Activated naive CD8-positive, alpha-beta T cell treated with anti-CD3 and anti-CD28 coated beads, Interleukin-2, amount 10 ng/mL, durations not matched to agents 7 days and 5 days (primary cell): ENCODE measurements at regions not wholly inside any gene's neighbourhood (a gene's known extent, or its start where the extent isn't known, plus 50 kb on each side); places are given as distances from the start of the nearest gene placed in this dataset.

Experiments used
- ATAC-seq: fragments of 150-1000 bp; cut with Tn5 transposase; one replicate; pipeline ENCODE4 v1.10.0; 2021; ENCODE audit warnings: low read depth, moderate library complexity
- POLR2A ChIA-PET: fragments of 350-600 bp; sonication (Branson Sonifier 250); formaldehyde crosslinking; loops from one replicate; lab custom pipeline; 2021; ENCODE audit warnings: antibody characterized with exemption; lab: Charles Lee
- DNase-seq: peaks from one replicate; pipeline ENCODE4 v3.0.0; 2021
- H3K27ac Mint-ChIP-seq: one replicate; pipeline ENCODE4 v1.8.0; 2022; ENCODE audit warnings: mild to moderate bottlenecking, mixed read lengths
- H3K27me3 Mint-ChIP-seq: one replicate; pipeline ENCODE4 v1.8.0; 2022; ENCODE audit warnings: mild to moderate bottlenecking, moderate library complexity, mixed read lengths
- H3K36me3 Mint-ChIP-seq: one replicate; pipeline ENCODE4 v1.8.0; 2021; ENCODE audit warnings: mild to moderate bottlenecking, mixed read lengths
- H3K4me1 Mint-ChIP-seq: one replicate; pipeline ENCODE4 v1.8.0; 2021; ENCODE audit warnings: mixed read lengths
- H3K4me3 Mint-ChIP-seq: one replicate; pipeline ENCODE4 v1.8.0; 2022; ENCODE audit warnings: mild to moderate bottlenecking, moderate library complexity, mixed read lengths
- H3K9me3 Mint-ChIP-seq: one replicate; pipeline ENCODE4 v1.8.0; 2021; ENCODE audit warnings: mixed read lengths

DNA sequence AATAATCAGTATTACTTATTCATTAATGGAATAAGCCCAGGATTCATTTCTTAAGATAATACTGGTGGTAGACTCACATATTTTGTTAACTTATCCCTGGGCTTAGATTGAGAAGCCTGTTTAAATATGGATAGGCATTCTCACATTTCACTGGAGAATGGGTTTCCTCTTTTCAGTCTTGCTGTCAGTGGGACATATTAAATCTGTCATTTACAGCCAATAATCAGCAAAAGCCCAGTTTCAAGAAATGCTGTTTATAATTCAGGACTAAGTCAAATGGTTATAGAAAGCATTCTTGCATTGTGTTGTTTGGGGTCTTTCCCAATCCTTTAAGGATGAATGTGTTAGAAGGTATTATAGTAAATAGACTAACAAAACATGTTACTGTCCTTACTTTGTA, 143.7 kb upstream of the NAALADL2 start:
- no peaks in the 10 kb centered on the region for H3K27me3 Mint-ChIP-seq
- no peaks in the 10 kb centered on the region for H3K4me1 Mint-ChIP-seq
- no peak for ATAC-seq
- DNase-seq, result no peak
- H3K36me3 Mint-ChIP-seq, result no peaks in the 10 kb centered on the region
- H3K9me3 Mint-ChIP-seq, result peaks cover 2% of the 10 kb centered on the region
- POLR2A ChIA-PET, result no interaction called here
- H3K27ac Mint-ChIP-seq, result no peak overlapping the region
- H3K4me3 Mint-ChIP-seq, result no peak overlapping the region

DNA sequence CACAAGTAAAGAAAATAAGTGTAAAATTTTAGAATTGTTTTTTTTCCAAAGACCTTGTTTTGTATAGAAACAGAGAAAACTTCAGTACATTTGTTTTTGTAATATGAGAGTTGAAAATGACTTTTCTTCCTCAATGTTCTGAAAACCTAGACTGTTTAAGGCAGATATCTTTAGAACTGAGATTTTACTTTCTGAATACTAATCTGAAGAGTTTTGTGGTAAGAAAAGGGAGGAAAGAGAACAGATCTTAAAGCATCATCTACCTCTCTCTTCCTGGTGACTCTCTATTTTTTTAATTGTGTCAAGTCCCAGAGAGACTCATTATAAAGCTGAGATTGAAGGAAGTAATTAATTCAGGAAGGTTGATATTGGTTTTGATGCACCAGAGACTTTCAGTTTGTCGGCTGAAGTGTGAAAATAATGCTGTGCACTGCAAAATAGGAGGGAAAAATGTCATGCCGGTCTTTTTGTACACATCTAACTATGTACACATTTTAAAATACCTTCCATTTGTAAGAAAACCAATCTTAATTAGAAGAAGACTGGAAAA, 142.1 kb upstream of the NAALADL2 start:
- no peak for ATAC-seq
- Mint-ChIP-seq H3K4me1 (no peaks in the 10 kb centered on the region), H3K27me3 (no peaks in the 10 kb centered on the region), H3K4me3 (no peak overlapping the region), H3K36me3 (no peaks in the 10 kb centered on the region), H3K9me3 (peaks cover 2% of the 10 kb centered on the region), H3K27ac (no peak overlapping the region)
- no peak for DNase-seq
- POLR2A ChIA-PET, result no interaction called here

DNA sequence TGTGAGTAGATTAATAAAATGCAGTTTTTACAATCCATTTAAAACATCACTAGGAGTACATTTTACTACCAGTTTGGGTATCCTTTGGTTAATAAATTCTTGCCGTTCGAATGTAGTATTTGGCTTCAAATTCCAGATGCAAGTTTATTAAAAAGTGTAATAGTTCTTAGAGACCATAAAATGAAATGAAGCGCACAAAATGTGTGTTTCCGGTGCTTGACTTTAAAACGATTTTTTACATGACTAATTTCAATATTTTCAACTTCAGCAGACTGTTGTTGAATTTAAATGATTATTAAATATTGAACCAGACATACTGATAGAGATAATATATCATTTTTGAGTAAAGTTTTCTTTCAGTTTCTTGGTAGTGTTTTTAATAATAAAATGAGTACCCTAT, 138.4 kb upstream of the NAALADL2 start:
- ATAC-seq, result no peak
- POLR2A ChIA-PET, result no interaction called here
- H3K9me3 Mint-ChIP-seq, result no peaks in the 10 kb centered on the region
- H3K36me3 Mint-ChIP-seq, result no peaks in the 10 kb centered on the region
- H3K27me3 Mint-ChIP-seq, result no peaks in the 10 kb centered on the region
- no peaks in the 10 kb centered on the region for H3K4me1 Mint-ChIP-seq
- H3K4me3 Mint-ChIP-seq, result no peak overlapping the region
- DNase-seq, result no peak
- H3K27ac Mint-ChIP-seq, result no peak overlapping the region

DNA sequence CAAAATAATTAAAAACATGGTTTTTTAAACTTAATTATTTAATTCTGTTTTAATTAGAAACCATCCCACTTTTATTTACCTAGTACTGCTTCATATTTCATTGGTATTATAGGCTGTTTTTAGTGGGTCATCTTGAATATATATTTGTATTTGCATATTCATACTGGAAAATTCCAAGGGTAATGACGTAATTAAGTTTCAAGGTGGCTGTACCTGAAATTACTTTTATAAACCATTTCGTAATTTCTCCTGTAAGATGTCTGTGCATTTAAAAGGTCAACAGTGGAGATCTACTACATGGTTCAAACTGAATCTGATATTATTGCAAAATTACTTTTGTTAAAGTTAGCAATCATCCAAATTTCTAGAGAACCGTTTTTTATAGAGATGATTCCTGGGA, 133.8 kb upstream of the NAALADL2 start:
- H3K27me3 Mint-ChIP-seq, result no peaks in the 10 kb centered on the region

DNA sequence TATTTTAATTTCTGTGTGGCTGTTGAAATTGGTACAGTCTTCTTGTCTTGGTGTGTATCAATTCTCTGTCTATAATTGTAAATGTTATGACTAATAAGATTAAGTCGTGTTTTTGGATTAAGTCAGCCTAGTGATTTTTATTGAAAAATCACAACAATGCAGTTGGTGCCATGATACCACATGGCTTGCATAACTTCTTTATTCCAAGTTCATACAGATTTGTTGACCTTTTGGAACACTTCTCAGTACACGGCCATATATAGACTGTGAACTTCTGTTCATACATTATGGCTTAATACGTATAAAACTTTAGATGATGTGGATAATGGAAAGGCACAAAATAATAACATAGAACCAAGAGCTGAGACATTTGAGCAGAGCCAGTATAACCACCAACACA, 121.2 kb upstream of the NAALADL2 start:
- ATAC-seq (no peak), DNase-seq (no peak)
- Mint-ChIP-seq H3K27me3 (no peaks in the 10 kb centered on the region), H3K4me1 (no peaks in the 10 kb centered on the region), H3K36me3 (no peaks in the 10 kb centered on the region), H3K4me3 (no peak overlapping the region), H3K9me3 (no peaks in the 10 kb centered on the region), H3K27ac (no peak overlapping the region)
- POLR2A ChIA-PET, result no interaction called here

More for the DNA sequence above, 133.8 kb upstream of the NAALADL2 start:
- no peak for ATAC-seq
- POLR2A ChIA-PET, result no interaction called here
- Mint-ChIP-seq H3K36me3 (no peaks in the 10 kb centered on the region), H3K4me3 (no peak overlapping the region), H3K9me3 (no peaks in the 10 kb centered on the region), H3K27ac (no peak overlapping the region), H3K4me1 (no peaks in the 10 kb centered on the region)
- no peak for DNase-seq

DNA sequence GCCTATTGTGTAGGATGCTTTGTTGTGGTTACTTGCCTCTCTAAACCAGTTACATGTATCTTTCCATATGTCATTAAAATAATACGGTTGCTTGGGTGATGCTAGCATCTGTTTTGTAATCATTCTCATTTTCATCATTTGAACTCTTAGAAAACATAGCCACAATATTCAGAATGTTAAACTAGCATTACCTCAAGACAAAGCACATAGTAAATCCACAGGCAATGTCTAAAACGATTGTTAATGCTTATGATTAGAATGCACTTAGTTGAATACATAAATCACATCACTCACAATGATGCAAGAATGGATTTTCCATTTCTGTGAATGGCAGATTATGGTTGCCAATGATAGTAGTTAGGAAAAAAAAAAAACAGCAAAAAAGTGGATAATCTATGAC, 110.0 kb upstream of the NAALADL2 start:
- no peak for ATAC-seq
- H3K9me3 Mint-ChIP-seq, result peaks cover 8% of the 10 kb centered on the region
- H3K4me3 Mint-ChIP-seq, result no peak overlapping the region
- H3K27me3 Mint-ChIP-seq, result no peaks in the 10 kb centered on the region
- H3K36me3 Mint-ChIP-seq, result no peaks in the 10 kb centered on the region
- POLR2A ChIA-PET, result no interaction called here
- no peaks in the 10 kb centered on the region for H3K4me1 Mint-ChIP-seq
- H3K27ac Mint-ChIP-seq, result no peak overlapping the region
- no peak for DNase-seq

DNA sequence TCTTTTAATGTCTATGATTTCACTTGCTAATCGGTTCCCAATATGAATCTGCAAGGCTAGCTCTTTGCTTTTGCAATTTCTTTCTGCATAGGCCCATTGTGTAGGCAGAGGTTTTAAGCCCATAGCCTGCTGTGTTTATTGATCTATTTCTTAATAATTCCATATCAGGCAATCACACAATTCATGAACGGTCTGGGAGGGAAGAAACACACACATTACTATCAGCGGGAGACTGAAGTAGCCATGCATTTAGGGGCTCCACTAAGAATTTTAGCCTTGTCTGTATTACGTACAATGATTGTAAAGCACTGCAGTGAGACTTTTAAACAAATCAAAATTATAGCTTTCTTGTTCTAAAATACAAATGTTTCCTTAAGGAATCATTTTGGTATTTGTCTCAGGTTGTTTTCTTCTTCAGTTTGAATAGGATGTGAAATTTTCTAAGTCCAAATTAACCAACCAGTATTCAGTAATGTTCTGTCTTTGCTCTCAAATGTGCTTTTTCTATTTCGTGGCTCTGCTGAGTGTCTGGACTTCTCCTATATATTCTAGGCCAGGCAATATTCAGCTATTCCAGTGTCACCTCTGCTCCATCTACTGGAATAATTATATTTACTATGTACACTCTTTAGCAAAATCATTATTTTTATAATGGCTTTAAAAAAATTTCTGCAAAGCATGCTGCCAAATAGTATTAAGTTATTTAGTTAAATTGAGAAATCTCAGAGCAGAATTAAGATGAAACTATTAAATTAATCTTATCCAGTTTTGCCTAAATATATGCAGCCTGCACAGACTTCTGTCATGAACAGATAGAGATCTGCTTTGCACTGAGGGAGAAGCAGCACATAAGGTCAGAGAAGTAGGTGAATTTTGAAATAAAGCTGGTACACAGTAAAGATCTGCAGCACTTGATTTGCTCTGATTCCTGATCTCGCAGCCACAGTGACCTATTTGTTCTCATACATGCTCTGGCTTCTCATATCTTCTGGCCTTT, 103.0 kb upstream of the NAALADL2 start:
- ATAC-seq, result no peak
- H3K27me3 Mint-ChIP-seq, result no peaks in the 10 kb centered on the region
- DNase-seq, result no peak

DNA sequence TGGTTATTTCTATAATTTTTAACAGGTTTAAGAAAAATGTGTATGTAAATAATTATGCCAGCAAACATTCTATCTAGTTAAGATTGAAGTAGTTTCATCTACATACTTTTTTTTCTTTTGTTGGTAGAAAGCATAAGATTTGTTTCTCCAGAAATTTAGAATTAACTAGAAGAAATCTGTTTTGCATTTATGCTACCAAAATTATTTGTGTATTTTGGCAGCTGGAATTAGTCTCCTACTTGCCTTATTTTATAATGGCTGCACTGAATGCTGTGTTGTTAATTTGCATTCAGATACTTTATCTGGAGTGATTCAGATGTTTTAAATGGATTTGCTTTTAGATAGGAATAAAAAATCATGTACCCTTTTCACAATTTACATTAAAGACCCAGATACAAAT, 100.2 kb upstream of the NAALADL2 start:
- ATAC-seq, result no peak
- POLR2A ChIA-PET, result no interaction called here
- H3K4me1 Mint-ChIP-seq, result no peaks in the 10 kb centered on the region
- H3K36me3 Mint-ChIP-seq, result no peaks in the 10 kb centered on the region
- H3K27me3 Mint-ChIP-seq, result no peaks in the 10 kb centered on the region
- H3K4me3 Mint-ChIP-seq, result no peak overlapping the region
- H3K9me3 Mint-ChIP-seq, result peaks cover 2% of the 10 kb centered on the region
- DNase-seq, result no peak
- no peak overlapping the region for H3K27ac Mint-ChIP-seq

More for the DNA sequence above, 103.0 kb upstream of the NAALADL2 start:
- POLR2A ChIA-PET, result no interaction called here
- H3K27ac Mint-ChIP-seq, result no peak overlapping the region
- no peaks in the 10 kb centered on the region for H3K4me1 Mint-ChIP-seq
- H3K4me3 Mint-ChIP-seq, result no peak overlapping the region
- no peaks in the 10 kb centered on the region for H3K36me3 Mint-ChIP-seq
- peaks cover 4% of the 10 kb centered on the region for H3K9me3 Mint-ChIP-seq

DNA sequence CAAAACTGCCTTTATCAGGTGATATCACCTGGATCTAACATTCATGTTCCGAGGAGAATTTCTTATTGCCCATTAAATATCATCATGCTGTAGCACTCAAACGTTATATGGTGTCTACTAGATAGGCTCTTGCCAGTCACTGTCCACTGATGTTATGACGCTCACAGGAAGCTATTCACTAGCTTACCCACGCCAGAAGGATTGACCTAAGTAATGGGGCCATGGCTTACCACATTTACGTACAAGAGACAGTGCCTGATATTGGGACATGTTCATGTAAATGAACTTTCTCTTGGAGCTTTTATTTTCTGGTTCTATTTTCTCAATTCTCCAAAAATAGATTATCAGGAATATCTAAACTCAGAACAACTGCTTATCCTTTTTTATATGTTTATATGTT, 91.7 kb upstream of the NAALADL2 start:
- Mint-ChIP-seq H3K4me1 (no peaks in the 10 kb centered on the region), H3K4me3 (no peak overlapping the region), H3K27me3 (no peaks in the 10 kb centered on the region), H3K36me3 (no peaks in the 10 kb centered on the region), H3K27ac (no peak overlapping the region), H3K9me3 (no peaks in the 10 kb centered on the region)
- no peak for DNase-seq
- POLR2A ChIA-PET, result no interaction called here
- ATAC-seq, result no peak

DNA sequence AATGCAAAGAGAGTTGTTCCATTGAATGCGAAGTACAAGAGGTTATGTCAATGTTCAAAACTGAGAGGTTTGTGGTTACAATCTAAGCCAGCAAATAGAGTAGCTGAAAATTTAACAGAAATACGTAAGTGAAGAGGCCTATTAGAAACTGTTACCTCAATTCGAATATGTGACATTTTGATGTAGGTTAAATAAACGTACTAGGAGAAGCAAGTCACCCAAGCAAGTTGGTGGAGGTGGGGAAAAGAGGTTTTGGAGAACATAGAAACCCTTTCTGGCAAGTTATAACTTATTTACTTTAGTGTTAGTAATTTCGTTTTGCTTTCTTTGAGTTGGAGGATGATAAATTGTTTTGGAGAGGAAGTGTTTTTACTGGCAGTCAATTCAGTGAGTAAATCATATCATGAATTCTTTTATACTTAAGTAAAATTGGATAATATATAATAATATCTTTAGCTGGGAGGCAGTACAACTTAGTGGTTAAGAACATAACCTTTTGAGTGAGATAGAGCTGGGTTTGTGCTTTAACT, 91.2 kb upstream of the NAALADL2 start:
- H3K4me3 Mint-ChIP-seq, result no peak overlapping the region
- no peak overlapping the region for H3K27ac Mint-ChIP-seq
- ATAC-seq, result no peak
- H3K9me3 Mint-ChIP-seq, result no peaks in the 10 kb centered on the region
- no peaks in the 10 kb centered on the region for H3K27me3 Mint-ChIP-seq
- H3K36me3 Mint-ChIP-seq, result no peaks in the 10 kb centered on the region
- POLR2A ChIA-PET, result no interaction called here
- no peak for DNase-seq
- H3K4me1 Mint-ChIP-seq, result no peaks in the 10 kb centered on the region

DNA sequence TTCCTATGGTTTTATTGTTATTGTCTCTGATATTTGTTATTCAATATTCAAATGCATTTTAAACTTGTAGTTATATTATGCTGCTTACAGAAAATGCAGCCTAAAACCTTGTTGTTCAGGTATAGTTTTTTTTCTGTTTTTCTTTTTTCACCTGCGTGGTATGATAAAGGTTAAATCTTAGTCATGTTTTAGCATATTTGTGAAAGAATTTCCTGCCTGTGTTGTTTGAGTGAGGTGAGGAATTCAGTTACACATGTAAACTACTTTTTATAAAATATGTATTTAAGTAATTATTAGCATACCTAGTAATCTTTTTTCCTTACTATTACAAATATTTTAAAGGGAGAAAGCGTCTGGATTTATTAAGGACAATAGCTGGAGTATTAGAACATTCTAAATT, 90.0 kb upstream of the NAALADL2 start:
- Mint-ChIP-seq H3K9me3 (no peaks in the 10 kb centered on the region), H3K4me1 (no peaks in the 10 kb centered on the region), H3K4me3 (no peak overlapping the region), H3K27ac (no peak overlapping the region), H3K27me3 (no peaks in the 10 kb centered on the region), H3K36me3 (no peaks in the 10 kb centered on the region)
- POLR2A ChIA-PET, result no interaction called here
- DNase-seq, result no peak
- ATAC-seq, result no peak

DNA sequence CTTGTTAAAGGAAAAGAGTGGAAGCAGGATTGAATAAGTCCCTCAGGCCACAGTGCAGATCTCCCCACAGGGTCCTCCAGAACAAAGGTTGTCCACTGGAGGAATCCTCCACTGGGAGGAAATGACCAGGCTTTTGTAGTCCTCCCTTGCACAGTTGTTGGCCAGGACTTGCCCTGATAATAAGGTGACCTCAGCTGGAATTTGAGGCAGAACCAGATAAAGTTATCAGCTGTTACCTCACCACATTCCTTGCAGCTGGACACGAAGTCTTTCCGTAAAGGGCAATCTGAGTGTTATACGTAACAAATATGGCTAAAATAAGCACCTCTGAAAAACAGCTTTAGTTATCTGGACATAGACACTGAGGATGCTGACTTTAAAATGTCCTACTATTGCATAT, 83.5 kb upstream of the NAALADL2 start:
- POLR2A ChIA-PET, result no interaction called here
- no peak for ATAC-seq
- no peak overlapping the region for H3K4me3 Mint-ChIP-seq
- no peak for DNase-seq
- peaks cover 2% of the 10 kb centered on the region for H3K9me3 Mint-ChIP-seq
- no peak overlapping the region for H3K27ac Mint-ChIP-seq
- H3K4me1 Mint-ChIP-seq, result no peaks in the 10 kb centered on the region
- H3K27me3 Mint-ChIP-seq, result no peaks in the 10 kb centered on the region
- no peaks in the 10 kb centered on the region for H3K36me3 Mint-ChIP-seq

DNA sequence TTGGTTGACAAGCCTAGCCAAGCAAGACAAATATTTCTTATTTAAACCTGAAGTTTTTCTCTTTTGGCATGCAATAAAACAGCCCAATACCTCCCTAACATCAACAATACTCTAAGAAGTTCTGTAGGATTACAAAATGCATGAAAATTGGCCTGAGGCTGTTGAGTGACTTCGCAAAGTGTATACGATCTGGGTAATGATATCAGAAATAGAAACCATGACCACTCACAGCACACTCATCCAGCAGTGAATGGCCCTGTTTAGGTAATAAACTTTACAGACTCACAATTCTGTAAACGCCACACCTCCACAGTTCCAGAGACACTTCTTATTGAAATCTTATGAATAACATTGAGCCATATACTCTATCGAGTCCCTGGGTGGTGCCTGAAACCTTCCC, 83.0 kb upstream of the NAALADL2 start:
- ATAC-seq (no peak), DNase-seq (no peak)
- POLR2A ChIA-PET, result no interaction called here
- Mint-ChIP-seq H3K27me3 (no peaks in the 10 kb centered on the region), H3K4me1 (no peaks in the 10 kb centered on the region), H3K4me3 (no peak overlapping the region), H3K9me3 (peaks cover 2% of the 10 kb centered on the region), H3K27ac (no peak overlapping the region), H3K36me3 (no peaks in the 10 kb centered on the region)

DNA sequence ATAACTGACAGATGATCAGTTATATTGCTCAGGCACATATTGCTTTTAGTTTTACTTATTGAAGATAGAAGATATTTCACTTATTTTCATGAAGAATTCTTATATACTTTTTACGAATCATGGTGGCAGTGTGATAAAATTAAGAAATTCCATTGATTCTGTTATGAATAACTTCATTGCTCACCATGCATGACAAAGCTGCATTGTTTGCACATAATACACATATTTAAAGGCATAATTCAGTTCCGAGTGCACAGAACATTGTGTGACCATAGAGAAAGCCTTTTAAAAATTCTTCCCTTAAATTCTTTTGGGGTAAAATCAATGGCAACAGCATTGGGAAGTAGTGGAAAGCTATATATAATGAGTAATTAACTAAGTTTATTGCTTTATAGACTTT, 82.5 kb upstream of the NAALADL2 start:
- DNase-seq (no peak), ATAC-seq (no peak)
- POLR2A ChIA-PET, result no interaction called here
- Mint-ChIP-seq H3K4me1 (no peaks in the 10 kb centered on the region), H3K9me3 (peaks cover 2% of the 10 kb centered on the region), H3K4me3 (no peak overlapping the region), H3K27ac (no peak overlapping the region), H3K27me3 (no peaks in the 10 kb centered on the region), H3K36me3 (no peaks in the 10 kb centered on the region)
